ENCODE measurements at regions not wholly inside any gene's neighbourhood (a gene's known extent, or its start where the extent isn't known, plus 50 kb on each side); places are given as distances from the start of the nearest gene placed in this dataset.

DNA sequence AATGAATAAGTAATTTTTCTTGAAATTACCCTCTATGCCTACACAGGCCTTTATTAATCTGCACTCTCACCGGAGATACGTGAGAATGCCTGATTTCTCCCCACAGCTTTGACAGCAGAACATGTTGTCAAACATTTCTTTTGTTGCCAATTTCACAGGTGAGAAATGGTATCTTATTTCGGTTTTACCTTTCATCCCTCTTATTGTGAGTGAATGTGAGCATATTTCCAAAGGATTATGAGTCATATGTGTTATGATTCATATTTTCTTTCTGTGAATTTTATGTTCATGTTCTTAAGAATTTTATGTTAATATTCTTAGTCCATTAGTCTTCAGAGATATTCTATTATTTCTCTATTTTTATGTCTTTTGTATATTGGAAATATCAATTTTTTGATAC lies 965.1 kb downstream of the CCSER2 start:
- 78% methylated on average over 3 of the region's 3 CpGs for WGBS
- H3K27me3 ChIP-seq (ENCODE audit: control insufficient read depth, insufficient read depth): no peaks in the 10 kb centered on the region
- H3K27ac ChIP-seq (ENCODE audit: low read length): no peak overlapping the region
- no peak overlapping the region for H3K4me3 ChIP-seq (ENCODE audit: low read length)
- ATAC-seq (no peak), DNase-seq (no peak)
- H3K4me1 ChIP-seq (ENCODE audit: control insufficient read depth, insufficient read depth, low read length): no peaks in the 10 kb centered on the region
- intact Hi-C loops (cut with DNase I): no loop called here
- H3K9me3 ChIP-seq (ENCODE audit: control insufficient read depth, low read length): no peaks in the 10 kb centered on the region

DNA sequence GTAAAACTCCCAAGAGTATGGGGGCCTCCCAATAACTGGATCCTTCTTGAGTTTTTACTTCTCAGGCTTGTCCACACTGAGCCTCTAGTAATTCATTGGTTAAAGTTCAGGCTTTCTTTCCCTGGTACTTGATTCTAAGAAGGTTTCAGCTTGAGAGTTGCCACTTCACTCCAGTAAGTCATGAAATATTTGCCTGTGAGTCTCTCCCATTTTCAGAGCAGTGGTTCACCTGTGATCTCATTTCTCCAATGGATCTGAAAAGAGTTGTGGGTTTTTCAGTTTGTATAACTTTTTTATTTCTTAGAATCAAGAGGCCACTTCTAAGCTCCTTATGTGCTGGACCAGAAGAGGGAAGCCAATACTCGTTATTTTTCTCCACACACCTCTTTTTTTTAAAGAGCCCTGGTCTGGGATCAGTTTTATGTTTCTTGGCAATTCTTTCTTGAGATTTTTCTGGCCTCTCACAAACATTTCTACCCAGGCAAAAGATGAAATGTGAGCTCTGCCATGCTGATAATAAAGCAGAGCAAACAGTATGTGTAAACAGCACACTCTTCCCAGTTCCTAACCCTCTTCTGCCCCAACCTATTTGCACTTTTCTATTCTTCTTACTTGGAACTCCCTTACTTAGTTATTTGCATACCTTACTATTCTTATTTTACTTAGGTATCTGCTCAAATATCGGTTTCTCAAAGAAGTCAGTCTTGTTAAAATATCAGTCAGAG lies 983.4 kb downstream of the CCSER2 start:
- Histone ChIP-seq H3K9me3 (ENCODE audit: control insufficient read depth, low read length) (no peaks in the 10 kb centered on the region), H3K27ac (ENCODE audit: low read length) (no peak overlapping the region), H3K27me3 (ENCODE audit: control insufficient read depth, insufficient read depth) (no peaks in the 10 kb centered on the region), H3K4me1 (ENCODE audit: control insufficient read depth, insufficient read depth, low read length) (no peaks in the 10 kb centered on the region), H3K4me3 (ENCODE audit: low read length) (no peak overlapping the region)
- 67% methylated on average over 2 of the region's 2 CpGs for WGBS
- ATAC-seq: no peak
- intact Hi-C loops (cut with DNase I): no loop called here
- no peak for DNase-seq

DNA sequence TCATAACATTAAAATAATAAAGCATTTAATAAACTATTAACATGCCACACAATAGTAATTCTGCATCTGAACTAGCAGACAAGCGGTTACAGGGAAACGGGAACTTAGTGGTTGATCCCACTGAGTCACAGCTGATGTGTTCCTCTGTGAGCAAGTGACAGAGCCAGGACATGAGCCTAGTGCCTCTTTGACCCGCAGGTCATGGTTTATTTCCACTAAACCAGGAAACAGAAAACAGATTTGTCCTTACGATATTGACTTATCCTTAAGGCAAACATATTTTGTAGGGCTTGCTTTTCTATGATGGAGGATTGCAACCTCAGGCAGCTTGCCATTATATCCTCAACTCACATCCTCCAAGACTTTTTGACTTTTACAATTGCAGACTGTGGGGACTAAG lies 987.3 kb downstream of the CCSER2 start:
- WGBS: 62% methylated on average over 4 of the region's 4 CpGs
- no peaks in the 10 kb centered on the region for H3K27me3 ChIP-seq (ENCODE audit: control insufficient read depth, insufficient read depth)
- H3K27ac ChIP-seq (ENCODE audit: low read length): no peak overlapping the region
- no peak for ATAC-seq
- H3K4me1 ChIP-seq (ENCODE audit: control insufficient read depth, insufficient read depth, low read length): no peaks in the 10 kb centered on the region
- no peaks in the 10 kb centered on the region for H3K9me3 ChIP-seq (ENCODE audit: control insufficient read depth, low read length)
- no peak for DNase-seq
- intact Hi-C loops (cut with DNase I): no loop called here
- no peak overlapping the region for H3K4me3 ChIP-seq (ENCODE audit: low read length)

DNA sequence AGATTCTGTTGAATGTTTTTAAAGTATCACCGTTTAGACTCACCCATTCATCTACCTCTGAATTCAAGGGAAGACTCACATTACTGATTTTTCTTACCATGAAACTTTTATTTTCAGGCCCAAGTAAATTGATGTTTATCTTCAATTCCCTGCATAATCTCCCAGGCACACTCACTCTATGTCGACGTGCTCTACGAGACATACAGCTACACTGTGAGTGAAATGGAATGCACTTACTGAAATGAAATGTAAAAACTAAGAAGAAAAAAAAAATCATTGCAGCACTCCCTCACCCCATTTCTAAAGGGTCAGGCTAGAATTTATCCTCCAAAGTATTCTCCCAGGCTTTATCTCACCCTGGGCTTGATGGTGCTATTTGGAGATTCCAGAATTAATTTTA lies 987.9 kb downstream of the CCSER2 start:
- intact Hi-C loops (cut with DNase I): no loop called here
- Histone ChIP-seq H3K9me3 (ENCODE audit: control insufficient read depth, low read length) (no peaks in the 10 kb centered on the region), H3K4me1 (ENCODE audit: control insufficient read depth, insufficient read depth, low read length) (no peaks in the 10 kb centered on the region), H3K27me3 (ENCODE audit: control insufficient read depth, insufficient read depth) (no peaks in the 10 kb centered on the region), H3K27ac (ENCODE audit: low read length) (no peak overlapping the region), H3K4me3 (ENCODE audit: low read length) (no peak overlapping the region)
- 66% methylated on average over 4 of the region's 4 CpGs for WGBS
- ATAC-seq: no peak
- DNase-seq: no peak

DNA sequence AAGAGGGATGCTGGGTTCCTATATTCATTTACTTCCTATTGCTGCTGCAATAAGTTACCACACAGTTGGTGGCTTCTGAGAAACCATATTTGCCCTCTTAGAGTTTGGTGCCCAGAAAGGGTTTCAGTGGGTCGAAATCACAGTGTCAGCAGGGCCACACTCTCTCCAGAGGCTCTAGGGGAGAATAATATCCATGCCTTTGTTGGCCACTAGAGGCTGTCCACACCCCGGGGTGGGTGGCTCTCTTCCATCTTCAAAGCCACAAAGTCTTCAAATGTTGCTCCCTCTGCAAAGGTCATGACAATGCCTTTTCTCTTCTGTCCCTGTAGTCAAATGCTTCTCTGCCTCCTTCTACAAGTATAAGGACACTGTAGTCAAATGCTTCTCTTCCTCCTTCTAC lies 989.4 kb downstream of the CCSER2 start:
- Histone ChIP-seq H3K27ac (ENCODE audit: low read length) (no peak overlapping the region), H3K9me3 (ENCODE audit: control insufficient read depth, low read length) (no peaks in the 10 kb centered on the region), H3K4me3 (ENCODE audit: low read length) (no peak overlapping the region), H3K27me3 (ENCODE audit: control insufficient read depth, insufficient read depth) (no peaks in the 10 kb centered on the region), H3K4me1 (ENCODE audit: control insufficient read depth, insufficient read depth, low read length) (no peaks in the 10 kb centered on the region)
- no peak for ATAC-seq
- intact Hi-C loops (cut with DNase I): no loop called here
- WGBS: 78% methylated on average over 2 of the region's 2 CpGs
- no peak for DNase-seq

DNA sequence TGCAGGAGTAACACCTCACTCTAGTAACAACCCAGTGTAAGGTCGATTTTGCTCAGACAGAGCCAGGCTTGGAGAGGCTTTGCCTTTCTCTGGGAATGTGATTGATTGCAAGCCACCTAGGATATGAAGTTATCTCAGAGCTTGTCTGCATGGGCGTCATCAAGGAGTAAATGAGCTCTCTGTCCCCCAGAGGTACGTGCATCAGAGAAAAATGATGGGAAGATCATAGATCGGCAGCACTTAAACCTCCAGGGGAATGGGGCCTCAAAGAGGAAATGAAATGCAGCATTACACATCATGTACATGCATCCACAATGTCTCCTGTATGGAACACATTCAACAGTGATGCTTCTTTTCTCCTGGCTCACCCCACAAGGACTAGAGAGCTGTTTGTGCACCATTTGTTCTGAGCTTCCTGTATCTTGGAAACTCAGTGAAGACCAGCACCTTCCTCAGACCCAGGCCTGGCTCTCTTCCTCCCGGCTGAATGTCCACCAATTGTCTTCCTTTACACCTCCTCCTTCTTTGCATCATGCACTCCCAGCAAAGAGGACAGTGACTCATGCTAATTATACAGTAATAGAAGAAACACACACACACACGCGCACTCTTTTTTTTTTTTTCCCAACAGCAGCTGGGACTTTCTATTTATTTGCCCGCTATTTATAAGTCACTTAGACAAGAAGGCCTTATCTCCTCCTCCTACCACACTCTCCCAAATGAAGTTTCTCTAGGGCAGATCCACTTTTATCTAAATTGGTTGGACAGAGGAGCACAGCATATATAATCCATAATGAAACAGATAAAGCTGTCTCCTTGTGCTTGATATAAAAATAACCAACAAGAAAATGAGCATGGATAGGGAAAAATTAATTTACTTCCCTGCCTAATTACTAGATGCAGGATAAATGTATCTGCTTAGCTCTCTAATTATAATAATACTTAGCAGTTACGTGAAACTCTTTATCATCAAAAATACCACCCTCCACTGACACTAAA lies 990.7 kb downstream of the CCSER2 start:
- DNase-seq (no peak), ATAC-seq (peak; percentile 73 to 82)
- H3K4me1 ChIP-seq (ENCODE audit: control insufficient read depth, insufficient read depth, low read length): no peaks in the 10 kb centered on the region
- intact Hi-C loops (cut with DNase I): no loop called here
- H3K27me3 ChIP-seq (ENCODE audit: control insufficient read depth, insufficient read depth): no peaks in the 10 kb centered on the region
- WGBS: 27% methylated on average over 9 of the region's 9 CpGs
- peak overlapping the region; percentile 45 for H3K27ac ChIP-seq (ENCODE audit: low read length)
- no peaks in the 10 kb centered on the region for H3K9me3 ChIP-seq (ENCODE audit: control insufficient read depth, low read length)
- H3K4me3 ChIP-seq (ENCODE audit: low read length): no peak overlapping the region

DNA sequence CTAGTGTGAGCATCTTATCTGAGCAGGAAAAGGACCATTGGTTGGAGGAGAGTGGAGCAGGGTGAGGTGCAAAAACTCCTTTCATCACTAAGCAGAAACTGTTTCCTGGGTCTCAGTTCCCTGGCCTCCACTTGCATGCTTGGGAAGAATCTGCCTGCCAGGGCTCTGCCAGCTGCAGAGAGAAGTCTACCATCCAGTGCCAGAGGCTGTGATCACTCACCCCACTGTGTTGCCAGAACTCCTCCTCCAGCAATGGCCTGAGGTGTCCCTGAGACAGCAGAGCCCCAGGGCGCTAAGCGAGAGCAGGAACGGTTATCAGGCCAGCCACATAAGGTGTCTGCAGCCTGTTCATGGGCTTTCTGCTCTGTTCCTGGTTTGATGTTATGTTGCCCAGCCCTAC lies 991.4 kb downstream of the CCSER2 start:
- H3K4me3 ChIP-seq (ENCODE audit: low read length): no peak overlapping the region
- 35% methylated on average over 3 of the region's 3 CpGs for whole genome bisulfite sequencing
- H3K4me1 ChIP-seq (ENCODE audit: control insufficient read depth, insufficient read depth, low read length): no peaks in the 10 kb centered on the region
- DNase-seq (peak; percentile 39 to 83 (median 73)), ATAC-seq (peak; percentile 92 to 93)
- H3K27ac ChIP-seq (ENCODE audit: low read length): peak overlapping the region; percentile 45
- H3K27me3 ChIP-seq (ENCODE audit: control insufficient read depth, insufficient read depth): no peaks in the 10 kb centered on the region
- H3K9me3 ChIP-seq (ENCODE audit: control insufficient read depth, low read length): no peaks in the 10 kb centered on the region
- intact Hi-C loops (cut with DNase I): no loop called here

DNA sequence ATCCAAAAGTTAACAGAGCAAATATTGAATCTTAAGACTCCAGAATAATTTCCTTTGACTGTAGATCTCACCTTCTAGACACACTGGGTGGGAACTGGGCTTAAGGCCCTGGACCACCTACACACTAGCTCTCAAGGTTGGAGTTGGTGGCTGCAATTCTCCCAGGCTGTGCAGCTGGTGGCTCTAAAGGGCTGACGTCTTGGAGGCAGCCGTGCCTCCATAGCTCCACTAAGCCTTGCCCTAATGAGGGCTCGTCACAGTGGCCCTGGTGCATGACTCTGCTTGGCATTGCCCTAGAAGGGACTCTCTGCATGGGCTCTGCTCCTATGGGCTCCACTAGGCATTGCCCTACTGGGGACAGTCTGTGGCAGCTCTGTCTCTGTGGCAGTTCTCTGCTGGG lies 1005.2 kb downstream of the CCSER2 start:
- DNase-seq (no peak), ATAC-seq (no peak)
- intact Hi-C loops (cut with DNase I): no loop called here
- no peak overlapping the region for H3K4me3 ChIP-seq (ENCODE audit: low read length)
- H3K4me1 ChIP-seq (ENCODE audit: control insufficient read depth, insufficient read depth, low read length): no peaks in the 10 kb centered on the region
- no peak overlapping the region for H3K27ac ChIP-seq (ENCODE audit: low read length)
- no peaks in the 10 kb centered on the region for H3K27me3 ChIP-seq (ENCODE audit: control insufficient read depth, insufficient read depth)
- WGBS: 90% methylated on average over 3 of the region's 3 CpGs
- H3K9me3 ChIP-seq (ENCODE audit: control insufficient read depth, low read length): no peaks in the 10 kb centered on the region

DNA sequence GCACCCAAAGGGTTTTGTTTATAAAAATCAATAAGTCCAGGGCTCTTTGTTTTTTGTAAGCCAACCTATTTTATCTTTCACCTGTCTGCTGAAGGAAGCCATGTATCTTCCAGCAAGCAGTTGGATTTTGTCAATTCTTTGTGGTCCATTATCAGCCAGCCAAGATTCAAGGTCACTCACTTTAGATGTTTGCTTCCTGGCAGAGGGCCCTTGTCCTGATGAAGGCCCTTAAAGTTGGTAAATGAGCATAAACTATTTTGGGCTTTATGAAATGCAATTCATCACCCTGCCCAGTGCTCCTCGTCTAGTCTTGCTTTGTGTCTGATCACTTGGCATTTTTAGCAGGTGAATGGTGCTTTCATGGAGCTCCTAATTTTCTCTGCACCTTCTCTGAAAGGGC lies 1004.2 kb downstream of the GRID1 start:
- no peak overlapping the region for H3K27ac ChIP-seq (ENCODE audit: low read length)
- WGBS: 27% methylated on average over 1 of the region's 1 CpG
- no peaks in the 10 kb centered on the region for H3K9me3 ChIP-seq (ENCODE audit: control insufficient read depth, low read length)
- ATAC-seq (no peak), DNase-seq (no peak)
- intact Hi-C loops (cut with DNase I): no loop called here
- no peaks in the 10 kb centered on the region for H3K27me3 ChIP-seq (ENCODE audit: control insufficient read depth, insufficient read depth)
- H3K4me3 ChIP-seq (ENCODE audit: low read length): no peak overlapping the region
- H3K4me1 ChIP-seq (ENCODE audit: control insufficient read depth, insufficient read depth, low read length): no peaks in the 10 kb centered on the region

DNA sequence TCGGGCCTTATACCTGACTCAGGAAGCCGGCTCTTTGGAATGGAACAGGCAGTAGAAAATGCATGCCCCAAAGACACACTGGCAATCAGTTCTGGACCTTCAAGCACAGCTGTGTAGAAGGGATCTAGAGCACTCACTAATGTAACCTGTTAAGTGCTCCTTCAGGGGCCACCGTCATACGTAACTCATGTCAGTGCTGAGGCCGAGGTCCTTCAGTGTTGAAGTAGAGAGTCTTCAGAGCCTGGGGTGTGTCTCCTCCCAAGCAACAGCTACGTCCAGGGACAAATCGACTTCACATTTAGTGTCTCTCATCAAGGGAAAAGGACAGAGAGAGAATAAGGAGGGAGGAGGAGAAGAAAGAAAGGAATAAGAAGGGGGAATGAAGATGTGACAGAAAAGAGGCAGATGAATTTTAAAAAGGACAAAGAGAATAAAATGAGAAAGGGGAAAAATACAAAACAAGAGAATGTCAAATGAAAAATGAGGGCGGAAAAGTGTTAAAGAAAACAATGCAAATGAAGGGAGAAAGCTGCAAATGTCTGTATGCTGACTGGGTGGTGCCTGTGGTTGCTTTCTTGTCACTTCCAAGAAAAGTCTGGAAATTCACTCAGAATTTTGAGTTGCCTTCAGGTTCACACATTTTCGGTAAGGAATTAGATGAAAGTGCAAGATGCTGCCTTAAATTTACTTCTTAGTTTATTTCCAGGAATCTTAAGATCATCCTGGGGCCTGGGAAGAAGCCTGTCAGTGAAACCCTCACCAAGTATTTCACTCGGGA lies 989.4 kb downstream of the GRID1 start:
- intact Hi-C loops (cut with DNase I): no loop called here
- no peaks in the 10 kb centered on the region for H3K9me3 ChIP-seq (ENCODE audit: control insufficient read depth, low read length)
- no peak overlapping the region for H3K27ac ChIP-seq (ENCODE audit: low read length)
- 79% methylated on average over 10 of the region's 10 CpGs for WGBS
- H3K4me1 ChIP-seq (ENCODE audit: control insufficient read depth, insufficient read depth, low read length): no peaks in the 10 kb centered on the region
- H3K27me3 ChIP-seq (ENCODE audit: control insufficient read depth, insufficient read depth): peaks cover 2% of the 10 kb centered on the region
- H3K4me3 ChIP-seq (ENCODE audit: low read length): no peak overlapping the region
- no peak for DNase-seq
- no peak for ATAC-seq

DNA sequence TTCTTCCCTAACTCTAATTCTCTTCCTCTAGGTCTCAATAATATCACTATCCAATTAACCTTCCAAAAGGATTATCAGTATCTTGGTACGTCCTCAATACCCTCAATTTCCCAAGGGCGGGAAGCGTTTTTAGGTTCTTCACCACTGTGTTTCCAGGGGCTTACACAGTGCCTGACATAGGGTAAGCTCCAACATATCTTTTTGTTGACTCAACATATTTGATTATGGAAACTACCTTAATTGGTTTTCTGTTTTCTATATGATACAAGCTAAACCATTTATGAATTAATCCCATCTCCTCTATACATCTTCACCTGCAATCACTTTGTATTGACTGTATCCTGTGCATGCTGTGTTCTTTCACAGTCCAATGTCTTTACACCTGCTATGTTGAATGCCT lies 987.3 kb downstream of the GRID1 start:
- Histone ChIP-seq H3K9me3 (ENCODE audit: control insufficient read depth, low read length) (no peaks in the 10 kb centered on the region), H3K4me3 (ENCODE audit: low read length) (no peak overlapping the region), H3K4me1 (ENCODE audit: control insufficient read depth, insufficient read depth, low read length) (no peaks in the 10 kb centered on the region), H3K27me3 (ENCODE audit: control insufficient read depth, insufficient read depth) (peaks cover 2% of the 10 kb centered on the region), H3K27ac (ENCODE audit: low read length) (no peak overlapping the region)
- DNase-seq (no peak), ATAC-seq (no peak)
- 81% methylated on average over 3 of the region's 3 CpGs for WGBS
- intact Hi-C loops (cut with DNase I): no loop called here

Measured in right cardiac atrium (tissue), 5 donors.